Body of pancreas (tissue), 4 donors: ENCODE measurements at regions not wholly inside any gene's neighbourhood (a gene's known extent, or its start where the extent isn't known, plus 50 kb on each side); places are given as distances from the start of the nearest gene placed in this dataset.

Source experiments
- ATAC-seq: fragments of 150-250 bp; one replicate; pipeline ENCODE4 v1.9.1; 2016
- DNase-seq, 4 donors: peaks; one replicate each; pipeline ENCODE4 v3.0.0-alpha.2; 2019
- H3K27ac ChIP-seq, 4 donors: fragments of 200-600 bp; sonication (generic); 1 replicate in 3 of 4; 2 replicates in 1 of 4; pipeline versions ENCODE4 v1.5.1 to v1.6.1; 2016 to 2019; ENCODE audit warnings: mild to moderate bottlenecking in 1 of 4, mixed read lengths in 1 of 4, moderate library complexity in 1 of 4
- H3K27me3 ChIP-seq, 2 donors: fragments of 200-600 bp; sonication (generic); one replicate each; pipeline ENCODE4 v1.6.0; 2016; ENCODE audit warnings: mild to moderate bottlenecking in 1 of 2
- H3K36me3 ChIP-seq, 2 donors: fragments of 200-600 bp; sonication (generic); replicated peaks in 1 of 2; 2 replicates each; pipeline ENCODE4 v1.5.1; 2016; ENCODE audit warnings: low read depth in 2 of 2; ENCODE audit not compliant: insufficient read depth in 1 of 2
- H3K4me1 ChIP-seq: fragments of 200-600 bp; sonication (generic); one replicate; pipeline ENCODE4 v1.6.0; 2016
- H3K4me3 ChIP-seq, 2 donors: fragments of 200-600 bp; sonication (generic); 1 replicate in 1 of 2; 2 replicates in 1 of 2; pipeline ENCODE4 v1.5.1; 2016 to 2019
- H3K9me3 ChIP-seq, 3 donors: fragments of 200-600 bp; sonication (generic); 1 replicate in 2 of 3; 2 replicates in 1 of 3; pipeline ENCODE4 v1.5.1; 2016
- CTCF ChIP-seq, 7 experiments: fragments of 450-650 bp in 4 of 7; fragments of 200-600 bp in 3 of 7; sonication (generic) in 3 of 7; IDR thresholded peaks; one replicate each; pipeline ENCODE4 v1.5.1; 2016 to 2019; ENCODE audit warnings: antibody characterized with exemption in 7 of 7
- POLR2A ChIP-seq, 3 donors: fragments of 450-650 bp; IDR thresholded peaks; one replicate each; pipeline ENCODE4 v1.6.1; 2016; ENCODE audit warnings: antibody characterized with exemption in 3 of 3, mild to moderate bottlenecking in 2 of 3
- WGBS, 2 donors: methylation state at CpG; one replicate each; pipeline ENCODE4 v1.1.5; 2017; 5-methylcytosine and 5-hydroxymethylcytosine counted together
- intact Hi-C: fragments of 100-400 bp; cut with DNase I; formaldehyde crosslinking; loops from one replicate; pipeline ENCODE4 v1.15.1; 2023

GRCh38 chr4:37015391-37015790 is 229.2 kb upstream of the NWD2 start:
- no peak for ATAC-seq

GRCh38 chr4:37023504-37023903 is 221.0 kb upstream of the NWD2 start:
- intact Hi-C loops = no loop called here
- H3K36me3 ChIP-seq = no peaks in the 10 kb centered on the region
- 40% methylated on average over 1 of the region's 1 CpG for WGBS, 2 donors
- no peak for DNase-seq
- H3K27me3 ChIP-seq = no peaks in the 10 kb centered on the region
- ATAC-seq = no peak
- no peaks in the 10 kb centered on the region for H3K4me1 ChIP-seq
- H3K9me3 ChIP-seq = no peaks in the 10 kb centered on the region
- no peak overlapping the region for H3K4me3 ChIP-seq
- H3K27ac ChIP-seq = no peak overlapping the region
- TF ChIP-seq CTCF (IDR thresholded peaks at IDR 0.05) (no peak), POLR2A (IDR thresholded peaks at IDR 0.05) (no peak)

More at GRCh38 chr4:37015391-37015790, 229.2 kb upstream of the NWD2 start:
- no peak for DNase-seq
- TF ChIP-seq POLR2A (IDR thresholded peaks at IDR 0.05) = no peak
- TF ChIP-seq CTCF (IDR thresholded peaks at IDR 0.05) = no peak
- Histone ChIP-seq H3K27me3 (no peaks in the 10 kb centered on the region), H3K36me3 (no peaks in the 10 kb centered on the region), H3K27ac (no peak overlapping the region), H3K4me1 (no peaks in the 10 kb centered on the region), H3K9me3 (no peaks in the 10 kb centered on the region), H3K4me3 (no peak overlapping the region)
- intact Hi-C loops = no loop called here
- 74 to 77% methylated on average over 2 of the region's 2 CpGs for WGBS, 2 donors

- ATAC-seq (no peak), DNase-seq (no peak)
- Histone ChIP-seq H3K4me1 (no peaks in the 10 kb centered on the region), H3K36me3 (no peaks in the 10 kb centered on the region), H3K9me3 (no peaks in the 10 kb centered on the region), H3K4me3 (no peak overlapping the region), H3K27ac (no peak overlapping the region), H3K27me3 (no peaks in the 10 kb centered on the region)
- intact Hi-C loops = no loop called here
- TF ChIP-seq CTCF (IDR thresholded peaks at IDR 0.05) (no peak), POLR2A (IDR thresholded peaks at IDR 0.05) (no peak)
These were observed 220.5 kb upstream of the NWD2 start for GRCh38 chr4:37023996-37024395.

- Histone ChIP-seq H3K9me3 (no peaks in the 10 kb centered on the region), H3K36me3 (no peaks in the 10 kb centered on the region), H3K4me1 (no peaks in the 10 kb centered on the region), H3K27me3 (no peaks in the 10 kb centered on the region), H3K4me3 (no peak overlapping the region), H3K27ac (no peak overlapping the region)
- WGBS, 2 donors = 56 to 58% methylated on average over 3 of the region's 3 CpGs
- TF ChIP-seq POLR2A (IDR thresholded peaks at IDR 0.05) = no peak
- no peak for TF ChIP-seq CTCF (IDR thresholded peaks at IDR 0.05)
- DNase-seq (no peak), ATAC-seq (no peak)
- intact Hi-C loops = no loop called here
These were observed 203.7 kb upstream of the NWD2 start for GRCh38 chr4:37040816-37041215.

GRCh38 chr4:37043342-37043741 is 201.2 kb upstream of the NWD2 start:
- H3K27ac ChIP-seq = no peak overlapping the region
- WGBS, 2 donors = 87 to 88% methylated on average over 2 of the region's 2 CpGs
- no peak for DNase-seq
- no peak overlapping the region for H3K4me3 ChIP-seq
- H3K36me3 ChIP-seq = no peaks in the 10 kb centered on the region
- no peaks in the 10 kb centered on the region for H3K9me3 ChIP-seq
- TF ChIP-seq POLR2A (IDR thresholded peaks at IDR 0.05) = no peak
- TF ChIP-seq CTCF (IDR thresholded peaks at IDR 0.05) = no peak
- H3K27me3 ChIP-seq = no peaks in the 10 kb centered on the region
- no peaks in the 10 kb centered on the region for H3K4me1 ChIP-seq
- ATAC-seq = no peak
- intact Hi-C loops = no loop called here
